Head of caudate nucleus (tissue), 42 donors: ENCODE measurements at regions not wholly inside any gene's neighbourhood (a gene's known extent, or its start where the extent isn't known, plus 50 kb on each side); places are given as distances from the start of the nearest gene placed in this dataset.

Source experiments
- DNase-seq, 42 donors: peaks; one replicate each; pipeline versions ENCODE4 v3.0.0 to v3.0.0-alpha.2; 2020 to 2021; ENCODE audit warnings: mixed read lengths in 7 of 42
- intact Hi-C: fragments of 100-400 bp; cut with DNase I; formaldehyde crosslinking; loops from one replicate; pipeline ENCODE4 v1.15.0; 2022

GRCh38 chr2:41949091-41949882 lies 98.5 kb upstream of the PKDCC start:
- no peak for DNase-seq
- intact Hi-C loops = no loop called here

GRCh38 chr2:41949883-41950665 lies 97.7 kb upstream of the PKDCC start:
- intact Hi-C loops = no loop called here
- DNase-seq = no peak

GRCh38 chr2:41950666-41950960 lies 97.2 kb upstream of the PKDCC start:
- DNase-seq = no peak
- intact Hi-C loops = no loop called here

- intact Hi-C loops = no loop called here
- no peak for DNase-seq
Observed at GRCh38 chr2:41954304-41955291, 93.2 kb upstream of the PKDCC start.

- DNase-seq = no peak
- intact Hi-C loops = no loop called here
Observed at GRCh38 chr2:41955316-41956043, 92.3 kb upstream of the PKDCC start.

GRCh38 chr2:41957431-41957830 lies 90.4 kb upstream of the PKDCC start:
- intact Hi-C loops = no loop called here
- DNase-seq = no peak

GRCh38 chr2:41958251-41958650 lies 89.6 kb upstream of the PKDCC start:
- intact Hi-C loops = no loop called here
- no peak for DNase-seq

GRCh38 chr2:41958775-41959174 lies 89.0 kb upstream of the PKDCC start:
- no peak for DNase-seq
- intact Hi-C loops = no loop called here

- DNase-seq = no peak
- intact Hi-C loops = no loop called here
Observed at GRCh38 chr2:41959760-41960159, 88.1 kb upstream of the PKDCC start.

GRCh38 chr2:41962922-41963622 lies 84.7 kb upstream of the PKDCC start:
- intact Hi-C loops = no loop called here
- no peak for DNase-seq

- intact Hi-C loops = no loop called here
- peak in 3 of 42 donors; percentile 41 to 49 (median 46) for DNase-seq
Observed at GRCh38 chr2:41963661-41964525, 83.9 kb upstream of the PKDCC start.

GRCh38 chr2:41965173-41965908 lies 82.5 kb upstream of the PKDCC start:
- intact Hi-C loops = no loop called here
- DNase-seq = no peak

GRCh38 chr2:41965909-41966295 lies 81.9 kb upstream of the PKDCC start:
- peak in 2 of 42 donors; percentile 15 to 21 for DNase-seq
- intact Hi-C loops = no loop called here

- DNase-seq = peak; percentile 63 to 91 (median 81)
- intact Hi-C loops = no loop called here
Observed at GRCh38 chr2:41966431-41966893, 81.4 kb upstream of the PKDCC start.

- peak in 41 of 42 donors; percentile 18 to 77 (median 55) for DNase-seq
- intact Hi-C loops = no loop called here
Observed at GRCh38 chr2:41966920-41967319, 80.9 kb upstream of the PKDCC start.

GRCh38 chr2:41967476-41968181 lies 80.2 kb upstream of the PKDCC start:
- intact Hi-C loops = no loop called here
- peak in 15 of 42 donors; percentile 13 to 62 (median 38) for DNase-seq
